GM23338 (cell line): ENCODE measurements at regions not wholly inside any gene's neighbourhood (a gene's known extent, or its start where the extent isn't known, plus 50 kb on each side); places are given as distances from the start of the nearest gene placed in this dataset.

ENCODE experiments used
- ATAC-seq: fragments of 200-7000 bp; cut with Tn5 transposase; 3 replicates; pipeline ENCODE4 v1.9.1; 2020
- DNase-seq: peaks from one replicate; pipeline ENCODE4 v3.0.0-alpha.2; 2015; ENCODE audit warnings: low spot score
- H2AFZ ChIP-seq: fragments of 200-600 bp; sonication (generic); 2 replicates; pipeline ENCODE4 v1.8.0; 2016; ENCODE audit warnings: antibody characterized with exemption, mild to moderate bottlenecking, moderate library complexity
- H3F3A ChIP-seq: fragments of 200-600 bp; sonication (generic); replicated peaks from 2 replicates; pipeline ENCODE4 v1.8.0; 2017; ENCODE audit warnings: antibody characterized with exemption, mixed run types, low read depth
- H3K27ac ChIP-seq: fragments of 200-600 bp; sonication (generic); 2 replicates; pipeline ENCODE4 v1.6.1; 2016; ENCODE audit warnings: low read depth
- H3K27me3 ChIP-seq: fragments of 200-600 bp; sonication (generic); 2 replicates; pipeline ENCODE4 v1.8.0; 2016; ENCODE audit warnings: mild to moderate bottlenecking, mixed run types, moderate library complexity; ENCODE audit not compliant: insufficient read depth
- H3K36me3 ChIP-seq: fragments of 200-600 bp; sonication (generic); 2 replicates; pipeline ENCODE4 v1.8.0; 2016; ENCODE audit warnings: mild to moderate bottlenecking; ENCODE audit not compliant: insufficient read depth
- H3K4me1 ChIP-seq: fragments of 200-600 bp; sonication (generic); 2 replicates; pipeline ENCODE4 v1.8.0; 2016; ENCODE audit warnings: mild to moderate bottlenecking, moderate library complexity; ENCODE audit not compliant: insufficient read depth
- H3K4me2 ChIP-seq: fragments of 200-600 bp; sonication (generic); 2 replicates; pipeline ENCODE4 v1.7.1; 2017; ENCODE audit warnings: mixed run types
- H3K4me3 ChIP-seq: fragments of 200-600 bp; sonication (generic); 2 replicates; pipeline ENCODE4 v1.6.1; 2016; ENCODE audit warnings: mixed run types
- H3K79me2 ChIP-seq: fragments of 200-600 bp; sonication (generic); replicated peaks from 2 replicates; pipeline ENCODE4 v1.8.0; 2017; ENCODE audit warnings: mild to moderate bottlenecking; ENCODE audit not compliant: insufficient read depth
- H3K9me2 ChIP-seq: fragments of 200-600 bp; sonication (generic); 2 replicates; pipeline ENCODE4 v1.8.0; 2017; ENCODE audit not compliant: insufficient read depth
- H4K20me1 ChIP-seq: fragments of 200-600 bp; sonication (generic); replicated peaks from 2 replicates; pipeline ENCODE4 v1.8.0; 2017; ENCODE audit warnings: mild to moderate bottlenecking; ENCODE audit not compliant: insufficient read depth
- H3K27ac Mint-ChIP-seq: 2 replicates; pipeline ENCODE4 v1.8.0; 2020; ENCODE audit warnings: inconsistent platforms, mild to moderate bottlenecking, moderate library complexity, mixed read lengths
- H3K27me3 Mint-ChIP-seq: 3 replicates; pipeline ENCODE4 v1.8.0; 2022; ENCODE audit warnings: low read depth, mild to moderate bottlenecking, moderate library complexity, mixed read lengths, inconsistent platforms; ENCODE audit not compliant: insufficient read depth, poor library complexity
- H3K36me3 Mint-ChIP-seq: 3 replicates; pipeline ENCODE4 v1.8.0; 2021; ENCODE audit warnings: low read depth, mild to moderate bottlenecking, inconsistent platforms, moderate library complexity, mixed read lengths
- H3K4me1 Mint-ChIP-seq: 3 replicates; pipeline ENCODE4 v1.8.0; 2020; ENCODE audit warnings: mild to moderate bottlenecking, inconsistent platforms, mixed read lengths
- H3K4me3 Mint-ChIP-seq: 3 replicates; pipeline ENCODE4 v1.8.0; 2021; ENCODE audit warnings: moderate library complexity, mild to moderate bottlenecking, inconsistent platforms, mixed read lengths
- H3K9me3 Mint-ChIP-seq: 3 replicates; pipeline ENCODE4 v1.8.0; 2020; ENCODE audit warnings: moderate library complexity, mild to moderate bottlenecking, inconsistent platforms, mixed read lengths
- CREB1 ChIP-seq: fragments of 250-450 bp; sonication (Bioruptor Pico); IDR thresholded peaks from 2 replicates; pipeline ENCODE4 v1.5.0; 2020; ENCODE audit warnings: low read depth, mild to moderate bottlenecking, moderate library complexity
- EZH2 ChIP-seq: fragments of 200-600 bp; sonication (generic); IDR thresholded peaks from one replicate; pipeline ENCODE4 v1.8.0; 2017; ENCODE audit warnings: antibody characterized with exemption, mild to moderate bottlenecking, low read depth; ENCODE audit not compliant: unreplicated experiment
- JUNB ChIP-seq: IDR thresholded peaks from one replicate; pipeline ENCODE4 v1.6.1; 2016; ENCODE audit warnings: antibody characterized with exemption; ENCODE audit not compliant: unreplicated experiment
- TF ChIP-seq, protein P1 (sequence below): fragments of 250-450 bp; sonication (Bioruptor Pico); IDR thresholded peaks from 2 replicates; pipeline ENCODE4 v1.5.0; 2020; ENCODE audit warnings: mild to moderate bottlenecking, moderate library complexity
- TF ChIP-seq, protein P2 (sequence below), 2 experiments: fragments of 200-600 bp in 1 of 2; sonication (generic) in 1 of 2; conservative IDR thresholded peaks; 2 replicates each; pipeline versions ENCODE4 v1.5.1 to v1.6.1; 2016 to 2017; ENCODE audit warnings: antibody characterized with exemption in 2 of 2, low read depth in 2 of 2, mild to moderate bottlenecking in 2 of 2, moderate library complexity in 1 of 2
- TF ChIP-seq, protein P3 (sequence below): IDR thresholded peaks from 2 replicates; pipeline ENCODE4 v1.6.1; 2016; ENCODE audit warnings: antibody characterized with exemption

DNA sequence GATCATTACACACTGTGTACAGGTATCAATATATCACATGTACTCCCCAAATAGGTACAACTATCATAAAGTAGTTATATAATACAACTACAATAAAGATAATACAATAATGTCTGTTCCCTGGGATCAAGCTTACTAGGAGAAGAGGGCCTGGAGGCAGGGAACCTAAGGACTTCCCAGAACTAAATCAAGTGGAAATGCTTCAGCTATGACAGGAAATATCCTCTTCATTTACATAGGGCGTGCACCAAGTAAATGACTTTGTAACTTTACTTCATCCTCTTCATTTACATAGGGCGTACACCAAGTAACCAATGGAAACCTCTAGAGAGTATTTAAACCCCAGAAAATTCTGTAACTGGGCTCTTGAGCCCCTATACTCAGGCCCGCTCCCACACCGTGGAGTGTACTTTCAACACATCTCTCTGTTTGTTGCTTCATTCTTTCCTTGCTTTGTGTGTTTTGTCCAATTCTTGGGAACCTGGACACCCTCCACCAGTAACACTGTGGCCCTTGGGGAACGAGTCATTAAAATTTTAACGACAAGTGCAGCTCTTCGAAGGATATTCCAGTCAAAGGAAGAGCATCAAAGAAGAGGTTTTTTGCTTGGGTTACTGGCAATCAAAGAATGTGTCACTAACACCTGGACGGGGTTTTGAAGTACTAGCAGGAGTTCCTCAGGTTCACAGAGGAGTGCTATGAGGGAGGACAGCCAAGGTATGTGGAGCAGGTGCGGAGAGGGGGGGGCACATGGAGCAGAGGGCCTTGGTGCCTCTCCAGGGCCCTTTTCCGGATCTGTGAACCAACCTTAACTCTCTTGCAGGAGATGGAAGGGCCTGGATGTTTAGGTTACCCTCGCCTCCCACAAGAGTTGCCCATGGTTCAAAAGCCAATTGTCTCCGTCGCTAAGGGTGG, 106.6 kb upstream of the DAP start (continued):
- TF ChIP-seq, protein P1, sequence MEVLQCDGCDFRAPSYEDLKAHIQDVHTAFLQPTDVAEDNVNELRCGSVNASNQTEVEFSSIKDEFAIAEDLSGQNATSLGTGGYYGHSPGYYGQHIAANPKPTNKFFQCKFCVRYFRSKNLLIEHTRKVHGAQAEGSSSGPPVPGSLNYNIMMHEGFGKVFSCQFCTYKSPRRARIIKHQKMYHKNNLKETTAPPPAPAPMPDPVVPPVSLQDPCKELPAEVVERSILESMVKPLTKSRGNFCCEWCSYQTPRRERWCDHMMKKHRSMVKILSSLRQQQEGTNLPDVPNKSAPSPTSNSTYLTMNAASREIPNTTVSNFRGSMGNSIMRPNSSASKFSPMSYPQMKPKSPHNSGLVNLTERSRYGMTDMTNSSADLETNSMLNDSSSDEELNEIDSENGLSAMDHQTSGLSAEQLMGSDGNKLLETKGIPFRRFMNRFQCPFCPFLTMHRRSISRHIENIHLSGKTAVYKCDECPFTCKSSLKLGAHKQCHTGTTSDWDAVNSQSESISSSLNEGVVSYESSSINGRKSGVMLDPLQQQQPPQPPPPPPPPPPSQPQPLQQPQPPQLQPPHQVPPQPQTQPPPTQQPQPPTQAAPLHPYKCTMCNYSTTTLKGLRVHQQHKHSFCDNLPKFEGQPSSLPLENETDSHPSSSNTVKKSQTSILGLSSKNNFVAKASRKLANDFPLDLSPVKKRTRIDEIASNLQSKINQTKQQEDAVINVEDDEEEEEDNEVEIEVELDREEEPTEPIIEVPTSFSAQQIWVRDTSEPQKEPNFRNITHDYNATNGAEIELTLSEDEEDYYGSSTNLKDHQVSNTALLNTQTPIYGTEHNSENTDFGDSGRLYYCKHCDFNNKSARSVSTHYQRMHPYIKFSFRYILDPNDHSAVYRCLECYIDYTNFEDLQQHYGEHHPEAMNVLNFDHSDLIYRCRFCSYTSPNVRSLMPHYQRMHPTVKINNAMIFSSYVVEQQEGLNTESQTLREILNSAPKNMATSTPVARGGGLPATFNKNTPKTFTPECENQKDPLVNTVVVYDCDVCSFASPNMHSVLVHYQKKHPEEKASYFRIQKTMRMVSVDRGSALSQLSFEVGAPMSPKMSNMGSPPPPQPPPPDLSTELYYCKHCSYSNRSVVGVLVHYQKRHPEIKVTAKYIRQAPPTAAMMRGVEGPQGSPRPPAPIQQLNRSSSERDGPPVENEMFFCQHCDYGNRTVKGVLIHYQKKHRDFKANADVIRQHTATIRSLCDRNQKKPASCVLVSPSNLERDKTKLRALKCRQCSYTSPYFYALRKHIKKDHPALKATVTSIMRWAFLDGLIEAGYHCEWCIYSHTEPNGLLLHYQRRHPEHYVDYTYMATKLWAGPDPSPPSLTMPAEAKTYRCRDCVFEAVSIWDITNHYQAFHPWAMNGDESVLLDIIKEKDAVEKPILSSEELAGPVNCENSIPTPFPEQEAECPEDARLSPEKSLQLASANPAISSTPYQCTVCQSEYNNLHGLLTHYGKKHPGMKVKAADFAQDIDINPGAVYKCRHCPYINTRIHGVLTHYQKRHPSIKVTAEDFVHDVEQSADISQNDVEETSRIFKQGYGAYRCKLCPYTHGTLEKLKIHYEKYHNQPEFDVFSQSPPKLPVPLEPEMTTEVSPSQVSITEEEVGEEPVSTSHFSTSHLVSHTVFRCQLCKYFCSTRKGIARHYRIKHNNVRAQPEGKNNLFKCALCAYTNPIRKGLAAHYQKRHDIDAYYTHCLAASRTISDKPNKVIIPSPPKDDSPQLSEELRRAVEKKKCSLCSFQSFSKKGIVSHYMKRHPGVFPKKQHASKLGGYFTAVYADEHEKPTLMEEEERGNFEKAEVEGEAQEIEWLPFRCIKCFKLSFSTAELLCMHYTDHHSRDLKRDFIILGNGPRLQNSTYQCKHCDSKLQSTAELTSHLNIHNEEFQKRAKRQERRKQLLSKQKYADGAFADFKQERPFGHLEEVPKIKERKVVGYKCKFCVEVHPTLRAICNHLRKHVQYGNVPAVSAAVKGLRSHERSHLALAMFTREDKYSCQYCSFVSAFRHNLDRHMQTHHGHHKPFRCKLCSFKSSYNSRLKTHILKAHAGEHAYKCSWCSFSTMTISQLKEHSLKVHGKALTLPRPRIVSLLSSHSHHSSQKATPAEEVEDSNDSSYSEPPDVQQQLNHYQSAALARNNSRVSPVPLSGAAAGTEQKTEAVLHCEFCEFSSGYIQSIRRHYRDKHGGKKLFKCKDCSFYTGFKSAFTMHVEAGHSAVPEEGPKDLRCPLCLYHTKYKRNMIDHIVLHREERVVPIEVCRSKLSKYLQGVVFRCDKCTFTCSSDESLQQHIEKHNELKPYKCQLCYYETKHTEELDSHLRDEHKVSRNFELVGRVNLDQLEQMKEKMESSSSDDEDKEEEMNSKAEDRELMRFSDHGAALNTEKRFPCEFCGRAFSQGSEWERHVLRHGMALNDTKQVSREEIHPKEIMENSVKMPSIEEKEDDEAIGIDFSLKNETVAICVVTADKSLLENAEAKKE: no peak
- TF ChIP-seq, protein P2, sequence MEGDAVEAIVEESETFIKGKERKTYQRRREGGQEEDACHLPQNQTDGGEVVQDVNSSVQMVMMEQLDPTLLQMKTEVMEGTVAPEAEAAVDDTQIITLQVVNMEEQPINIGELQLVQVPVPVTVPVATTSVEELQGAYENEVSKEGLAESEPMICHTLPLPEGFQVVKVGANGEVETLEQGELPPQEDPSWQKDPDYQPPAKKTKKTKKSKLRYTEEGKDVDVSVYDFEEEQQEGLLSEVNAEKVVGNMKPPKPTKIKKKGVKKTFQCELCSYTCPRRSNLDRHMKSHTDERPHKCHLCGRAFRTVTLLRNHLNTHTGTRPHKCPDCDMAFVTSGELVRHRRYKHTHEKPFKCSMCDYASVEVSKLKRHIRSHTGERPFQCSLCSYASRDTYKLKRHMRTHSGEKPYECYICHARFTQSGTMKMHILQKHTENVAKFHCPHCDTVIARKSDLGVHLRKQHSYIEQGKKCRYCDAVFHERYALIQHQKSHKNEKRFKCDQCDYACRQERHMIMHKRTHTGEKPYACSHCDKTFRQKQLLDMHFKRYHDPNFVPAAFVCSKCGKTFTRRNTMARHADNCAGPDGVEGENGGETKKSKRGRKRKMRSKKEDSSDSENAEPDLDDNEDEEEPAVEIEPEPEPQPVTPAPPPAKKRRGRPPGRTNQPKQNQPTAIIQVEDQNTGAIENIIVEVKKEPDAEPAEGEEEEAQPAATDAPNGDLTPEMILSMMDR (conservative IDR thresholded peaks at IDR 0.05; ENCODE audit: low read depth in 2 of 2): no peak
- no peak for TF ChIP-seq EZH2

DNA sequence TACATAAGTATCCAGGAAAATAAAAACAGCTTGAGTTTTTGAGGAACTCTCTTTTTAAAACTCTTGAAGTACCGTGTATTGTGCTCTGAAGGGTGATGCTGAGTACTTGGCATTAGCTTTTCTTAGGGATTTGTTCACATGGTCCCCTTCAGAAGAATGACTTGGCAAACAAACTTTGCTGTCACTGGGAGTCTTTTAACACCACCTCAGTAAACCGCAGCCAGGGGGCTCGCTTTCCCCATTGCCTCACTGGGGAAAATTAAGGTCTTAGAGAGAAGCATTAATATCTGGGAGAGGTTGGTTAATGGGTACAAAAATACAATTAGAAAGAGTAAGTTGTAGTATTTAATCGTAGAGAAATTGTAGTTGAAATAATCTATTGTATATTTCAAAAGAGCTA, 105.9 kb upstream of the DAP start:
- Mint-ChIP-seq H3K9me3 (no peaks in the 10 kb centered on the region; the same call in 2 of the 3 replicates), H3K27ac (0 out of 2 replicates have a peak overlapping the region, but pooled peaks have one; percentile 65), H3K36me3 (no peaks in the 10 kb centered on the region), H3K4me3 (no peak overlapping the region), H3K4me1 (peaks cover 4% of the 10 kb centered on the region; the same call in 1 of the 3 replicates), H3K27me3 (peaks cover 2% of the 10 kb centered on the region)
- Histone ChIP-seq H3K4me3 (no peak overlapping the region), H3K4me1 (no peaks in the 10 kb centered on the region; the same call in 1 of the 2 replicates), H3K27me3 (no peaks in the 10 kb centered on the region), H4K20me1 (no peaks in the 10 kb centered on the region), H3K27ac (no peak overlapping the region), H3K4me2 (no peak overlapping the region), H2AFZ (no peak overlapping the region), H3K36me3 (no peaks in the 10 kb centered on the region), H3K79me2 (no peaks in the 10 kb centered on the region), H3K9me2 (no peaks in the 10 kb centered on the region), H3F3A (no peaks in the 10 kb centered on the region)
- DNase-seq (peak; percentile 65), ATAC-seq (peak; percentile 62)
- TF ChIP-seq JUNB (no peak), CREB1 (CRISPR knock-in tag) (no peak), EZH2 (no peak)
- TF ChIP-seq, protein P2 (conservative IDR thresholded peaks at IDR 0.05; ENCODE audit: low read depth in 2 of 2): peak; percentile 65 to 76
- TF ChIP-seq, protein P3, sequence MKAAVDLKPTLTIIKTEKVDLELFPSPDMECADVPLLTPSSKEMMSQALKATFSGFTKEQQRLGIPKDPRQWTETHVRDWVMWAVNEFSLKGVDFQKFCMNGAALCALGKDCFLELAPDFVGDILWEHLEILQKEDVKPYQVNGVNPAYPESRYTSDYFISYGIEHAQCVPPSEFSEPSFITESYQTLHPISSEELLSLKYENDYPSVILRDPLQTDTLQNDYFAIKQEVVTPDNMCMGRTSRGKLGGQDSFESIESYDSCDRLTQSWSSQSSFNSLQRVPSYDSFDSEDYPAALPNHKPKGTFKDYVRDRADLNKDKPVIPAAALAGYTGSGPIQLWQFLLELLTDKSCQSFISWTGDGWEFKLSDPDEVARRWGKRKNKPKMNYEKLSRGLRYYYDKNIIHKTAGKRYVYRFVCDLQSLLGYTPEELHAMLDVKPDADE: no peak
